ENCODE measurements at regions not wholly inside any gene's neighbourhood (a gene's known extent, or its start where the extent isn't known, plus 50 kb on each side); places are given as distances from the start of the nearest gene placed in this dataset.

DNA sequence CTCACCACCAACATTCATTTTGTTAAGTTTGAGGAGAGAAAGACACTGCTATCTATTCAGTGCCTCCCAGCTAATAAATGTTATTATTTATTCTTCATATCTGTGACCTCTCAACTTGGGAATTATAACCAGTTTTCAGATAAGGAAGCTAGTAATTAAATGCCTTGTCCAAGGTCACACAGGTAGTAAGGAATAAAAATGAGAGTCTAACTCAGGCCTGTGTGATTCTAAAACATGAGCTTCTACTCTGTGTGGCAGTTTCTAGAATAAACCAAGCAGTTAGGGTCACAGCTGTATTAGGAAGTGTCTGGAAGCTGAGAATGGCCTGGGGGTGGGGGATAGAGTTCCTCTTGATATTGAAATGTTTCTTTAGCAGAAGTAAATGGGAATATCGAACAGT lies 137.8 kb upstream of the LRATD1 start:
- Histone ChIP-seq H4K20me1 (replicated peaks; ENCODE audit: control insufficient read depth, extremely low read depth, insufficient read depth, low read length) (no peaks in the 10 kb centered on the region), H3K9me1 (replicated peaks; ENCODE audit: control insufficient read depth, extremely low read depth, insufficient read depth, low read length) (no peaks in the 10 kb centered on the region), H2AFZ (ENCODE audit: low read depth, low read length) (no peak overlapping the region), H3K4me2 (ENCODE audit: insufficient read depth, low read length) (no peak overlapping the region), H3K36me3 (ENCODE audit: control insufficient read depth in 2 of 2, extremely low read depth in 1 of 2, insufficient read depth in 2 of 2, low read length in 2 of 2) (no peaks in the 10 kb centered on the region), H3K27me3 (ENCODE audit: control insufficient read depth in 2 of 2, insufficient read depth in 2 of 2, low read length in 2 of 2) (no peaks in the 10 kb centered on the region), H3K9me3 (replicated peaks; ENCODE audit: control insufficient read depth, insufficient read depth, low read length) (peaks cover 3% of the 10 kb centered on the region), H3K4me1 (ENCODE audit: control insufficient read depth, extremely low read depth, insufficient read depth, low read length) (no peaks in the 10 kb centered on the region), H3K4me3 (replicated peaks in 1 of 3; ENCODE audit: insufficient read depth in 1 of 3, low read depth in 1 of 3, low read length in 3 of 3) (no peak overlapping the region), H3K9ac (replicated peaks; ENCODE audit: extremely low read depth, insufficient read depth, low read length) (no peak overlapping the region), H3K27ac (ENCODE audit: insufficient read depth, low read depth, low read length) (no peak overlapping the region), H3K79me2 (ENCODE audit: control insufficient read depth, insufficient read depth, low read length) (no peaks in the 10 kb centered on the region)
- no peak for FAIRE-seq
- intact Hi-C loops (cut with micrococcal nuclease) (no loop called here), dilution Hi-C loops (cut with MboI; ENCODE audit: extremely low pct_ligation_motif_present, low sequenced_read_pairs) (no loop called here)
- TF ChIP-seq MYC (IDR thresholded peaks at IDR 0.05; ENCODE audit: low read depth, low read length) (no peak), EZH2 (IDR thresholded peaks at IDR 0.05; ENCODE audit: borderline replicate concordance, low read depth, low read length, severe bottlenecking) (no peak), JUN (IDR thresholded peaks at IDR 0.05; ENCODE audit: borderline replicate concordance, insufficient read depth, insufficient read length, low read depth) (no peak), POLR2A (IDR thresholded peaks at IDR 0.05; ENCODE audit: low read depth, low read length) (no peak), FOS (IDR thresholded peaks at IDR 0.05; ENCODE audit: borderline replicate concordance, insufficient read depth, low read length) (no peak), POLR2AphosphoS5 (IDR thresholded peaks at IDR 0.05; ENCODE audit: insufficient read depth, low read depth, low read length) (no peak), GATA2 (IDR thresholded peaks at IDR 0.05; ENCODE audit: insufficient read depth, insufficient read length, low read depth, low read length) (no peak)
- TF ChIP-seq, protein P1, sequence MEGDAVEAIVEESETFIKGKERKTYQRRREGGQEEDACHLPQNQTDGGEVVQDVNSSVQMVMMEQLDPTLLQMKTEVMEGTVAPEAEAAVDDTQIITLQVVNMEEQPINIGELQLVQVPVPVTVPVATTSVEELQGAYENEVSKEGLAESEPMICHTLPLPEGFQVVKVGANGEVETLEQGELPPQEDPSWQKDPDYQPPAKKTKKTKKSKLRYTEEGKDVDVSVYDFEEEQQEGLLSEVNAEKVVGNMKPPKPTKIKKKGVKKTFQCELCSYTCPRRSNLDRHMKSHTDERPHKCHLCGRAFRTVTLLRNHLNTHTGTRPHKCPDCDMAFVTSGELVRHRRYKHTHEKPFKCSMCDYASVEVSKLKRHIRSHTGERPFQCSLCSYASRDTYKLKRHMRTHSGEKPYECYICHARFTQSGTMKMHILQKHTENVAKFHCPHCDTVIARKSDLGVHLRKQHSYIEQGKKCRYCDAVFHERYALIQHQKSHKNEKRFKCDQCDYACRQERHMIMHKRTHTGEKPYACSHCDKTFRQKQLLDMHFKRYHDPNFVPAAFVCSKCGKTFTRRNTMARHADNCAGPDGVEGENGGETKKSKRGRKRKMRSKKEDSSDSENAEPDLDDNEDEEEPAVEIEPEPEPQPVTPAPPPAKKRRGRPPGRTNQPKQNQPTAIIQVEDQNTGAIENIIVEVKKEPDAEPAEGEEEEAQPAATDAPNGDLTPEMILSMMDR (IDR thresholded peaks at IDR 0.05; ENCODE audit: extremely low read depth in 1 of 2, insufficient read depth in 1 of 2, low read depth in 1 of 2, low read length in 2 of 2): no peak
- TF ChIP-seq, protein P2, sequence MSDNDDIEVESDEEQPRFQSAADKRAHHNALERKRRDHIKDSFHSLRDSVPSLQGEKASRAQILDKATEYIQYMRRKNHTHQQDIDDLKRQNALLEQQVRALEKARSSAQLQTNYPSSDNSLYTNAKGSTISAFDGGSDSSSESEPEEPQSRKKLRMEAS (IDR thresholded peaks at IDR 0.05; ENCODE audit: insufficient read depth, insufficient read length): no peak
- BruUV-seq (replicated peaks): no TSS peak
- ChIA-PET CTCF (no interaction called here), POLR2A (no interaction called here)
- DNase-seq (ENCODE audit: low read depth, low spot score): no peak

Data from endothelial cell of umbilical vein (primary cell).